GM23338 (cell line): ENCODE measurements at regions not wholly inside any gene's neighbourhood (a gene's known extent, or its start where the extent isn't known, plus 50 kb on each side); places are given as distances from the start of the nearest gene placed in this dataset.

ENCODE experiments used
- CTCF ChIP-seq, 2 experiments: fragments of 200-600 bp in 1 of 2; sonication (generic) in 1 of 2; conservative IDR thresholded peaks; 2 replicates each; pipeline versions ENCODE4 v1.5.1 to v1.6.1; 2016 to 2017; ENCODE audit warnings: antibody characterized with exemption in 2 of 2, low read depth in 2 of 2, mild to moderate bottlenecking in 2 of 2, moderate library complexity in 1 of 2
- EZH2 ChIP-seq: fragments of 200-600 bp; sonication (generic); IDR thresholded peaks from one replicate; pipeline ENCODE4 v1.8.0; 2017; ENCODE audit warnings: antibody characterized with exemption, mild to moderate bottlenecking, low read depth; ENCODE audit not compliant: unreplicated experiment

- TF ChIP-seq CTCF (conservative IDR thresholded peaks at IDR 0.05; ENCODE audit: low read depth in 2 of 2) (no peak), EZH2 (no peak)
Observed at GRCh38 chr2:175293195-175293594, 111.7 kb upstream of the ATP5MC3 start.
